Type B pancreatic cell (in vitro differentiated cells): ENCODE measurements at regions not wholly inside any gene's neighbourhood (a gene's known extent, or its start where the extent isn't known, plus 50 kb on each side); places are given as distances from the start of the nearest gene placed in this dataset.

Experiments used
- DNase-seq: peaks from one replicate; pipeline ENCODE4 v3.0.0; 2021; ENCODE audit warnings: mixed read lengths; ENCODE audit not compliant: unreplicated experiment; ENCODE audit errors: extremely low spot score
- H3K27ac Mint-ChIP-seq: 2 replicates; pipeline ENCODE4 v1.8.0; 2021; ENCODE audit warnings: mild to moderate bottlenecking, mixed read lengths
- H3K27me3 Mint-ChIP-seq: 2 replicates; pipeline ENCODE4 v1.8.0; 2021; ENCODE audit warnings: mixed read lengths
- H3K36me3 Mint-ChIP-seq: 2 replicates; pipeline ENCODE4 v1.8.0; 2021; ENCODE audit warnings: mixed read lengths
- H3K4me1 Mint-ChIP-seq: one replicate; pipeline ENCODE4 v1.8.0; 2021; ENCODE audit warnings: mixed read lengths; ENCODE audit not compliant: unreplicated experiment
- H3K4me3 Mint-ChIP-seq: 2 replicates; pipeline ENCODE4 v1.8.0; 2021; ENCODE audit warnings: mild to moderate bottlenecking, mixed read lengths
- H3K9me3 Mint-ChIP-seq: 2 replicates; pipeline ENCODE4 v1.8.0; 2021; ENCODE audit warnings: mixed read lengths
- CTCF ChIP-seq: fragments of 200-600 bp; sonication (generic); conservative IDR thresholded peaks from 2 replicates; pipeline ENCODE4 v1.5.0; 2021; ENCODE audit warnings: antibody characterized with exemption, mild to moderate bottlenecking

- Mint-ChIP-seq H3K4me3 (no peak overlapping the region), H3K27ac (no peak overlapping the region), H3K9me3 (peaks cover 6% of the 10 kb centered on the region), H3K27me3 (no peaks in the 10 kb centered on the region), H3K4me1 (peaks cover 34% of the 10 kb centered on the region), H3K36me3 (peaks cover under 1% of the 10 kb centered on the region)
- TF ChIP-seq CTCF: no peak
- no peak for DNase-seq
Observed at GRCh38 chr3:177692304-177692975, 495.2 kb upstream of the TBL1XR1 start.

GRCh38 chr3:177693616-177694264, 496.5 kb upstream of the TBL1XR1 start:
- H3K36me3 Mint-ChIP-seq: peaks cover 3% of the 10 kb centered on the region
- no peak for DNase-seq
- H3K4me3 Mint-ChIP-seq: peak overlapping the region; percentile 35
- H3K9me3 Mint-ChIP-seq: peaks cover 6% of the 10 kb centered on the region
- peaks cover 30% of the 10 kb centered on the region for H3K4me1 Mint-ChIP-seq
- no peaks in the 10 kb centered on the region for H3K27me3 Mint-ChIP-seq
- H3K27ac Mint-ChIP-seq: peak overlapping the region; percentile 35
- no peak for TF ChIP-seq CTCF

GRCh38 chr3:177694316-177694715, 497.0 kb upstream of the TBL1XR1 start:
- H3K27me3 Mint-ChIP-seq: no peaks in the 10 kb centered on the region
- no peak for TF ChIP-seq CTCF
- H3K27ac Mint-ChIP-seq: peak overlapping the region; percentile 73
- peaks cover 3% of the 10 kb centered on the region for H3K36me3 Mint-ChIP-seq
- peaks cover 6% of the 10 kb centered on the region for H3K9me3 Mint-ChIP-seq
- DNase-seq: no peak
- H3K4me1 Mint-ChIP-seq: peaks cover 30% of the 10 kb centered on the region
- peak overlapping the region; percentile 35 for H3K4me3 Mint-ChIP-seq

- no peak for DNase-seq
- Mint-ChIP-seq H3K27ac (peak overlapping the region; percentile 73), H3K27me3 (no peaks in the 10 kb centered on the region), H3K36me3 (peaks cover 3% of the 10 kb centered on the region), H3K9me3 (peaks cover 6% of the 10 kb centered on the region), H3K4me1 (peaks cover 29% of the 10 kb centered on the region), H3K4me3 (no peak overlapping the region)
- TF ChIP-seq CTCF: no peak
Observed at GRCh38 chr3:177694951-177695350, 497.7 kb upstream of the TBL1XR1 start.

GRCh38 chr3:177700117-177700516, 502.8 kb upstream of the TBL1XR1 start:
- Mint-ChIP-seq H3K4me1 (peaks cover 16% of the 10 kb centered on the region), H3K27me3 (no peaks in the 10 kb centered on the region), H3K36me3 (peaks cover 3% of the 10 kb centered on the region), H3K4me3 (no peak overlapping the region), H3K27ac (no peak overlapping the region), H3K9me3 (peaks cover 6% of the 10 kb centered on the region)
- no peak for TF ChIP-seq CTCF
- DNase-seq: no peak
